ENCODE measurements at regions not wholly inside any gene's neighbourhood (a gene's known extent, or its start where the extent isn't known, plus 50 kb on each side); places are given as distances from the start of the nearest gene placed in this dataset.

DNA sequence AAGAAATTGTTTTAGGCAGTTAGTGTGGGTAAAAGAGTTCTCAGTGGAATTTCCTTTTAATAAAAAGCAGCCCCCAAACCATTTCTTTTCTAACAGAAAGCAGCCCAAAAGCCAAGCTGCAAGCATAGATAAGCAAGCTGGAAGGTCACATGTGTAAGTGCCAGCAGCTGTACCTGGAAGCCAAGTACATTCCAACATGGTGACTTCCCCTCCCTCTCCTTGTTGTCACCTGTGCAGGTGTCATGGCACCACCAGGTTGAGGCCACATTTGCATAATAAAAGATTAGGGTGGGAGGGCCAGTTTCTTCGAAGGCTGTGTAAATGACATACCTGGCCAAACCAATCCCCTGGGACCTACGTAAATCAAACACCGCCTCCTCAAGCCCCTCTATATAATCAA is 240.3 kb upstream of the RAB4A start:
- H3K4me2 ChIP-seq (ENCODE audit: low read length) = no peak overlapping the region
- H3K9ac ChIP-seq (ENCODE audit: low read length) = no peak overlapping the region
- H3K27ac ChIP-seq (ENCODE audit: low read length) = no peak overlapping the region
- H4K20me1 ChIP-seq (ENCODE audit: insufficient read depth) = no peaks in the 10 kb centered on the region
- no peaks in the 10 kb centered on the region for H3K9me2 ChIP-seq (ENCODE audit: insufficient read depth, low read length)
- H3K79me2 ChIP-seq (replicated peaks; ENCODE audit: insufficient read depth, low read length) = no peaks in the 10 kb centered on the region
- TF ChIP-seq TAF1 (IDR thresholded peaks at IDR 0.05; ENCODE audit: low read depth) (no peak), EZH2 (IDR thresholded peaks at IDR 0.05; ENCODE audit: borderline replicate concordance, insufficient read depth, low read length, poor library complexity, severe bottlenecking) (no peak), EP300 (conservative IDR thresholded peaks at IDR 0.05; ENCODE audit: poor library complexity, severe bottlenecking) (no peak), SMC3 (conservative IDR thresholded peaks at IDR 0.05; ENCODE audit: poor library complexity) (no peak), MXI1 (conservative IDR thresholded peaks at IDR 0.05; ENCODE audit: poor library complexity, severe bottlenecking) (no peak), RAD21 (conservative IDR thresholded peaks at IDR 0.05) (no peak), POLR2AphosphoS5 (IDR thresholded peaks at IDR 0.05) (no peak)
- TF ChIP-seq, protein P1, sequence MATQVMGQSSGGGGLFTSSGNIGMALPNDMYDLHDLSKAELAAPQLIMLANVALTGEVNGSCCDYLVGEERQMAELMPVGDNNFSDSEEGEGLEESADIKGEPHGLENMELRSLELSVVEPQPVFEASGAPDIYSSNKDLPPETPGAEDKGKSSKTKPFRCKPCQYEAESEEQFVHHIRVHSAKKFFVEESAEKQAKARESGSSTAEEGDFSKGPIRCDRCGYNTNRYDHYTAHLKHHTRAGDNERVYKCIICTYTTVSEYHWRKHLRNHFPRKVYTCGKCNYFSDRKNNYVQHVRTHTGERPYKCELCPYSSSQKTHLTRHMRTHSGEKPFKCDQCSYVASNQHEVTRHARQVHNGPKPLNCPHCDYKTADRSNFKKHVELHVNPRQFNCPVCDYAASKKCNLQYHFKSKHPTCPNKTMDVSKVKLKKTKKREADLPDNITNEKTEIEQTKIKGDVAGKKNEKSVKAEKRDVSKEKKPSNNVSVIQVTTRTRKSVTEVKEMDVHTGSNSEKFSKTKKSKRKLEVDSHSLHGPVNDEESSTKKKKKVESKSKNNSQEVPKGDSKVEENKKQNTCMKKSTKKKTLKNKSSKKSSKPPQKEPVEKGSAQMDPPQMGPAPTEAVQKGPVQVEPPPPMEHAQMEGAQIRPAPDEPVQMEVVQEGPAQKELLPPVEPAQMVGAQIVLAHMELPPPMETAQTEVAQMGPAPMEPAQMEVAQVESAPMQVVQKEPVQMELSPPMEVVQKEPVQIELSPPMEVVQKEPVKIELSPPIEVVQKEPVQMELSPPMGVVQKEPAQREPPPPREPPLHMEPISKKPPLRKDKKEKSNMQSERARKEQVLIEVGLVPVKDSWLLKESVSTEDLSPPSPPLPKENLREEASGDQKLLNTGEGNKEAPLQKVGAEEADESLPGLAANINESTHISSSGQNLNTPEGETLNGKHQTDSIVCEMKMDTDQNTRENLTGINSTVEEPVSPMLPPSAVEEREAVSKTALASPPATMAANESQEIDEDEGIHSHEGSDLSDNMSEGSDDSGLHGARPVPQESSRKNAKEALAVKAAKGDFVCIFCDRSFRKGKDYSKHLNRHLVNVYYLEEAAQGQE (IDR thresholded peaks at IDR 0.05; ENCODE audit: borderline replicate concordance) = no peak
- TF ChIP-seq, protein P2, sequence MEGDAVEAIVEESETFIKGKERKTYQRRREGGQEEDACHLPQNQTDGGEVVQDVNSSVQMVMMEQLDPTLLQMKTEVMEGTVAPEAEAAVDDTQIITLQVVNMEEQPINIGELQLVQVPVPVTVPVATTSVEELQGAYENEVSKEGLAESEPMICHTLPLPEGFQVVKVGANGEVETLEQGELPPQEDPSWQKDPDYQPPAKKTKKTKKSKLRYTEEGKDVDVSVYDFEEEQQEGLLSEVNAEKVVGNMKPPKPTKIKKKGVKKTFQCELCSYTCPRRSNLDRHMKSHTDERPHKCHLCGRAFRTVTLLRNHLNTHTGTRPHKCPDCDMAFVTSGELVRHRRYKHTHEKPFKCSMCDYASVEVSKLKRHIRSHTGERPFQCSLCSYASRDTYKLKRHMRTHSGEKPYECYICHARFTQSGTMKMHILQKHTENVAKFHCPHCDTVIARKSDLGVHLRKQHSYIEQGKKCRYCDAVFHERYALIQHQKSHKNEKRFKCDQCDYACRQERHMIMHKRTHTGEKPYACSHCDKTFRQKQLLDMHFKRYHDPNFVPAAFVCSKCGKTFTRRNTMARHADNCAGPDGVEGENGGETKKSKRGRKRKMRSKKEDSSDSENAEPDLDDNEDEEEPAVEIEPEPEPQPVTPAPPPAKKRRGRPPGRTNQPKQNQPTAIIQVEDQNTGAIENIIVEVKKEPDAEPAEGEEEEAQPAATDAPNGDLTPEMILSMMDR (IDR thresholded peaks at IDR 0.05; ENCODE audit: poor library complexity, severe bottlenecking) = no peak
- no peaks in the 10 kb centered on the region for H3F3A ChIP-seq (ENCODE audit: insufficient read depth, low read length, poor library complexity, severe bottlenecking)
- H3K9me3 ChIP-seq (ENCODE audit: low read length) = no peaks in the 10 kb centered on the region
- H3K36me3 ChIP-seq (ENCODE audit: insufficient read depth, low read length) = no peaks in the 10 kb centered on the region
- H3K27me3 ChIP-seq (ENCODE audit: insufficient read depth, low read depth, low read length) = no peaks in the 10 kb centered on the region
- no peak overlapping the region for H3K4me3 ChIP-seq (ENCODE audit: low read length)
- H2AFZ ChIP-seq (ENCODE audit: low read depth, low read length) = no peak overlapping the region

GRCh38 chr1:229031061-229031460 is 239.8 kb upstream of the RAB4A start:
- no peak overlapping the region for H3K4me2 ChIP-seq (ENCODE audit: low read length)
- no peaks in the 10 kb centered on the region for H3K36me3 ChIP-seq (ENCODE audit: insufficient read depth, low read length)
- H3K79me2 ChIP-seq (replicated peaks; ENCODE audit: insufficient read depth, low read length) = no peaks in the 10 kb centered on the region
- TF ChIP-seq TAF1 (IDR thresholded peaks at IDR 0.05; ENCODE audit: low read depth) (no peak), SMC3 (conservative IDR thresholded peaks at IDR 0.05; ENCODE audit: poor library complexity) (no peak), POLR2AphosphoS5 (IDR thresholded peaks at IDR 0.05) (no peak)
- H3K9me3 ChIP-seq (ENCODE audit: low read length) = no peaks in the 10 kb centered on the region
- H3K4me3 ChIP-seq (ENCODE audit: low read length) = no peak overlapping the region
- H3K9me2 ChIP-seq (ENCODE audit: insufficient read depth, low read length) = no peaks in the 10 kb centered on the region
- H2AFZ ChIP-seq (ENCODE audit: low read depth, low read length) = no peak overlapping the region
- no peaks in the 10 kb centered on the region for H4K20me1 ChIP-seq (ENCODE audit: insufficient read depth)
- no peaks in the 10 kb centered on the region for H3K27me3 ChIP-seq (ENCODE audit: insufficient read depth, low read depth, low read length)
- H3K27ac ChIP-seq (ENCODE audit: low read length) = no peak overlapping the region
- no peaks in the 10 kb centered on the region for H3F3A ChIP-seq (ENCODE audit: insufficient read depth, low read length, poor library complexity, severe bottlenecking)
- H3K9ac ChIP-seq (ENCODE audit: low read length) = no peak overlapping the region
